ENCODE measurements at regions not wholly inside any gene's neighbourhood (a gene's known extent, or its start where the extent isn't known, plus 50 kb on each side); places are given as distances from the start of the nearest gene placed in this dataset.

- Histone ChIP-seq H2BK20ac (ENCODE audit: low read depth, low read length) (no peak overlapping the region), H3K27me3 (ENCODE audit: control insufficient read depth, insufficient read depth, low read length) (peaks cover 10% of the 10 kb centered on the region), H3K23ac (ENCODE audit: low read depth, low read length) (no peak overlapping the region), H3K56ac (ENCODE audit: extremely low read depth, insufficient read depth, low read length) (no peak overlapping the region), H4K20me1 (ENCODE audit: insufficient read depth, low read length) (no peaks in the 10 kb centered on the region), H4K5ac (ENCODE audit: low read depth, low read length) (no peak overlapping the region), H2BK120ac (ENCODE audit: low read depth, low read length) (no peak overlapping the region), H2AK9ac (replicated peaks; ENCODE audit: low read depth, low read length, poor library complexity) (no peak overlapping the region), H2BK15ac (ENCODE audit: low read depth, low read length) (no peak overlapping the region), H3K36me3 (ENCODE audit: control insufficient read depth, insufficient read depth, low read length) (no peaks in the 10 kb centered on the region), H3K9ac (ENCODE audit: low read depth, low read length) (no peak overlapping the region), H2BK5ac (ENCODE audit: low read depth, low read length, poor library complexity, severe bottlenecking) (no peak overlapping the region), H2AK5ac (ENCODE audit: low read depth, low read length) (no peak overlapping the region), H4K91ac (ENCODE audit: insufficient read depth, low read depth, low read length) (no peak overlapping the region), H3K18ac (ENCODE audit: low read depth, low read length) (no peak overlapping the region), H3K9me3 (ENCODE audit: control insufficient read depth, insufficient read depth, low read length) (no peaks in the 10 kb centered on the region), H3K4ac (ENCODE audit: low read depth, low read length) (no peak overlapping the region), H3K27ac (ENCODE audit: insufficient read depth, low read length) (no peak overlapping the region), H3K14ac (replicated peaks; ENCODE audit: low read depth, low read length) (no peak overlapping the region), H2AFZ (replicated peaks; ENCODE audit: low read length, poor library complexity) (no peak overlapping the region), H3K4me1 (ENCODE audit: control insufficient read depth, insufficient read depth, low read length) (0 out of 2 replicates have a peak, but pooled peaks cover 2% of the 10 kb centered on the region), H3K9me1 (ENCODE audit: insufficient read depth, low read length) (no peaks in the 10 kb centered on the region), H3K4me2 (ENCODE audit: low read depth, low read length) (peak overlapping the region; percentile 90), H3K4me3 (ENCODE audit: insufficient read depth, low read depth, low read length) (0 out of 2 replicates have a peak overlapping the region, but pooled peaks have one; percentile 11), H4K8ac (ENCODE audit: low read depth in 2 of 2, low read length in 2 of 2) (no peak overlapping the region), H3K79me1 (ENCODE audit: low read depth in 1 of 2, low read length in 2 of 2) (no peaks in the 10 kb centered on the region)
- no TSS peak for BruUV-seq (replicated peaks)
- intact Hi-C loops (cut with micrococcal nuclease) (no loop called here), in situ Hi-C loops (cut with MboI; ENCODE audit: low sequenced_read_pairs) (no loop called here), dilution Hi-C loops (cut with HindIII; ENCODE audit: low sequenced_read_pairs, unreplicated experiment) (no loop called here)
- ChIA-PET CTCF (no interaction called here), POLR2A (ENCODE audit: unreplicated experiment) (no interaction called here)
- DNase-seq, result no peak
- no CpG with 5 or more reads among the region's 4 CpGs for WGBS, 2 experiments (ENCODE audit: extremely low coverage in 2 of 2, insufficient read length in 1 of 2)
- no peak; the same call in 1 of the 2 replicates for ATAC-seq (ENCODE audit: low read depth)
- TF ChIP-seq SMC3 (IDR thresholded peaks at IDR 0.05; ENCODE audit: low read depth, low read length) (no peak), NFE2L2 (IDR thresholded peaks at IDR 0.05; ENCODE audit: low read depth, low read length) (no peak), RAD21 (IDR thresholded peaks at IDR 0.05; ENCODE audit: low read length) (no peak), CTCF (conservative IDR thresholded peaks at IDR 0.05; ENCODE audit: low read depth, low read length) (no peak), MXI1 (IDR thresholded peaks at IDR 0.05; ENCODE audit: borderline replicate concordance, low read depth, low read length) (no peak), POLR2A (IDR thresholded peaks at IDR 0.05; ENCODE audit: low read depth, low read length) (no peak), CHD1 (IDR thresholded peaks at IDR 0.05; ENCODE audit: low read depth, low read length) (no peak), CEBPB (IDR thresholded peaks at IDR 0.05; ENCODE audit: low read depth, low read length) (no peak)
Measured at GRCh38 chr5:102664616-102665335, 90.3 kb upstream of the PAM start.

All from IMR-90 (cell line).